Heart left ventricle (tissue), 16 donors: ENCODE measurements at regions not wholly inside any gene's neighbourhood (a gene's known extent, or its start where the extent isn't known, plus 50 kb on each side); places are given as distances from the start of the nearest gene placed in this dataset.

ENCODE experiments used
- ATAC-seq, 4 donors: fragments of 200-7000 bp; cut with Tn5 transposase; one replicate each; pipeline ENCODE4 v1.9.1; 2020 to 2022; ENCODE audit warnings: moderate library complexity in 4 of 4, mild to moderate bottlenecking in 3 of 4, moderate number of reproducible peaks in 1 of 4
- DNase-seq, 5 donors: peaks; one replicate each; pipeline ENCODE4 v3.0.0-alpha.2; 2020
- H3K27ac ChIP-seq, 12 donors: fragments of 200-600 bp; sonication (generic) in 4 of 12; one replicate each; pipeline versions ENCODE4 v1.5.0 to v1.8.0; 2016 to 2022; ENCODE audit warnings: mild to moderate bottlenecking in 2 of 12
- H3K27me3 ChIP-seq, 9 donors: fragments of 200-600 bp; sonication (generic) in 2 of 9; one replicate each; pipeline versions ENCODE4 v1.5.1 to v1.8.0; 2016 to 2022; ENCODE audit warnings: mild to moderate bottlenecking in 3 of 9
- H3K36me3 ChIP-seq, 9 donors: fragments of 200-600 bp; sonication (generic) in 2 of 9; one replicate each; pipeline versions ENCODE4 v1.5.0 to v1.8.0; 2018 to 2022; ENCODE audit warnings: mild to moderate bottlenecking in 2 of 9
- H3K4me1 ChIP-seq, 12 donors: fragments of 200-600 bp; sonication (generic) in 4 of 12; one replicate each; pipeline versions ENCODE4 v1.5.0 to v1.8.0; 2016 to 2022; ENCODE audit warnings: mild to moderate bottlenecking in 3 of 12
- H3K4me3 ChIP-seq, 12 donors: fragments of 200-600 bp; sonication (generic) in 4 of 12; one replicate each; pipeline versions ENCODE4 v1.5.0 to v1.8.0; 2017 to 2022; ENCODE audit warnings: mild to moderate bottlenecking in 9 of 12, moderate library complexity in 4 of 12
- H3K9me3 ChIP-seq, 12 donors: fragments of 200-600 bp; sonication (generic) in 4 of 12; one replicate each; pipeline versions ENCODE4 v1.5.0 to v1.8.0; 2016 to 2022; ENCODE audit warnings: mild to moderate bottlenecking in 1 of 12
- POLR2A ChIP-seq, 2 donors: fragments of 450-650 bp; IDR thresholded peaks; one replicate each; pipeline ENCODE4 v1.6.1; 2017; ENCODE audit warnings: antibody characterized with exemption in 2 of 2, mild to moderate bottlenecking in 2 of 2, moderate library complexity in 2 of 2
- WGBS, 4 donors: extraction: QIAGEN DNeasy Blood & Tissue Kit in 2 of 4; methylation state at CpG; one replicate each; pipeline versions ENCODE4 v1.1.5 to v1.1.7; 2013 to 2018; 5-methylcytosine and 5-hydroxymethylcytosine counted together
- intact Hi-C, 10 donors: fragments of 100-400 bp; cut with DNase I; formaldehyde crosslinking; loops; one replicate each; pipeline versions ENCODE4 v1.11.1 to v1.14.2; 2022
- TF ChIP-seq, protein P1 (sequence below), 12 donors: fragments of 200-600 bp; sonication (generic) in 4 of 12; IDR thresholded peaks; one replicate each; pipeline versions ENCODE4 v1.5.0 to v1.8.0; 2018 to 2022; ENCODE audit warnings: antibody characterized with exemption in 12 of 12, mild to moderate bottlenecking in 5 of 12
- donor health status: ischemic (EF 13 %, LVEDD 7.1; RV severe dilation, severe dysfunction).
- donor health status: healthy with polysubstance abuse.
- donor health status: DM: no; HTN: yes; CAD: no.
- donor health status: DM: no; HTN: no; CAD: no.
- donor health status: ischemic (EF 25% LVEDD 6.9; RV normal size, moderate dysfunction).
- donor health status: ischemic (EF 25% LVEDD 5.7; RV mildly dilated, moderate dysfunction).
- donor health status: healthy.
- donor health status: DM: yes; HTN: yes; CAD: no.
- donor health status: ischemic (EF 35%, LVEDD 5.7; RV mildly dilated, moderate dysfunction).
- donor health status: nonischemic (EF 11% LVEDD 7.7; RV severe dilation, severe dysfunction).
- donor health status: DM: yes; HTN: yes; CAD: no.
- donor health status: PGD.
- donor health status: ischemic (EF 29% LVEDD 5.4; RV normal size, mild dysfunction).
- donor health status: nonischemic (EF 23%, LVEDD 6.1; RV moderate dilation, normal function).

DNA sequence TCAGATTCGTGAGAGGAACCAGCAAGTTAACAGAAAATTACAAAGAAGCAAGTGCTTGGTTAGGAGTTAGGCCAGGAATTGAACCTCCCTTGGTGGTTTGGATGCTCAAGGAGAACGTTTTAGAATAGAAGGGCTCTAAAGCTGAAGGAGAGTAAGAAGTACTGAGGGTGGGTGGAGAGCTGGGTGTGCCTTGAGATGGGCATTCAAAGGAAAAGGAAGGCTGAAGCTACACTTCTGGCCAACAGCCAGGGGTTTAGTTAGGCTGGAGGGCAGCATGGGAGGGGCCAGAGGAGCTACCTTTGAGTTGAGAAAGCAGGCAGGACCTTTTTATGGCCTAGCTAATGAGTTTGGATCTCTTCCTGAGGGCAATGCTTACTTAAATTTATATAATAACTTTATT is 421.2 kb downstream of the CCDC91 start:
- no peaks in the 10 kb centered on the region for H3K36me3 ChIP-seq
- ATAC-seq, result peak in 1 of 4 donors; percentile 10
- intact Hi-C loops, result no loop called here
- H3K27me3 ChIP-seq, result no peaks in the 10 kb centered on the region
- no peak for TF ChIP-seq POLR2A (IDR thresholded peaks at IDR 0.05)
- TF ChIP-seq, protein P1, sequence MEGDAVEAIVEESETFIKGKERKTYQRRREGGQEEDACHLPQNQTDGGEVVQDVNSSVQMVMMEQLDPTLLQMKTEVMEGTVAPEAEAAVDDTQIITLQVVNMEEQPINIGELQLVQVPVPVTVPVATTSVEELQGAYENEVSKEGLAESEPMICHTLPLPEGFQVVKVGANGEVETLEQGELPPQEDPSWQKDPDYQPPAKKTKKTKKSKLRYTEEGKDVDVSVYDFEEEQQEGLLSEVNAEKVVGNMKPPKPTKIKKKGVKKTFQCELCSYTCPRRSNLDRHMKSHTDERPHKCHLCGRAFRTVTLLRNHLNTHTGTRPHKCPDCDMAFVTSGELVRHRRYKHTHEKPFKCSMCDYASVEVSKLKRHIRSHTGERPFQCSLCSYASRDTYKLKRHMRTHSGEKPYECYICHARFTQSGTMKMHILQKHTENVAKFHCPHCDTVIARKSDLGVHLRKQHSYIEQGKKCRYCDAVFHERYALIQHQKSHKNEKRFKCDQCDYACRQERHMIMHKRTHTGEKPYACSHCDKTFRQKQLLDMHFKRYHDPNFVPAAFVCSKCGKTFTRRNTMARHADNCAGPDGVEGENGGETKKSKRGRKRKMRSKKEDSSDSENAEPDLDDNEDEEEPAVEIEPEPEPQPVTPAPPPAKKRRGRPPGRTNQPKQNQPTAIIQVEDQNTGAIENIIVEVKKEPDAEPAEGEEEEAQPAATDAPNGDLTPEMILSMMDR (IDR thresholded peaks at IDR 0.05), result no peak
- WGBS, 4 donors, result 32 to 57% (median 41%) methylated on average over 2 of the region's 2 CpGs
- H3K9me3 ChIP-seq, result peaks cover 0 to 23% (median 14%) of the 10 kb centered on the region in 12 donors
- H3K27ac ChIP-seq, result no peak overlapping the region
- H3K4me3 ChIP-seq, result no peak overlapping the region
- H3K4me1 ChIP-seq, result no peaks in the 10 kb centered on the region
- no peak for DNase-seq

DNA sequence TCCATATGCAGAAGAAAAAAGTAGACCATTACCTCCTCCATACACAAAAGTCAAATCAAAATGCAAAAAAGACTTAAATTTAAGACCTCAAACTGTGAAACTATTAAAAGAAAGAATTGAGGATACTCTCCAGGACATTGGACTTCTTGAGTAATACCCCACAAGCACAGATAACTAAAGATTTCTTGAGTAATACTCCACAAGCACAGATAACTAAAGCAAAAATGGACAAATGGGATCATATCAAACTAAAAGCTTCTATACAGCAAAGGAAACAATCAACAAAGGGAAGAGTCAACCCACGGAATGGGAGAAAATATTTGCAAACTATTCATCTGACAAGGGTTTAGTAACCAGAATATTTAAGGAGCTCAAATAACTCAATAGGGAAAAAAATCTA is 427.9 kb downstream of the CCDC91 start:
- 71 to 81% (median 73%) methylated on average over 1 of the region's 1 CpG for WGBS, 4 donors
- H3K27ac ChIP-seq, result no peak overlapping the region
- ATAC-seq, result no peak

GRCh38 chr12:28618772-28619171 is 428.5 kb downstream of the CCDC91 start:
- WGBS, 4 donors, result 66 to 78% (median 71%) methylated on average over 3 of the region's 3 CpGs
- TF ChIP-seq, protein P1 (IDR thresholded peaks at IDR 0.05), result no peak
- TF ChIP-seq POLR2A (IDR thresholded peaks at IDR 0.05), result no peak
- no peak overlapping the region for H3K4me3 ChIP-seq
- DNase-seq, result no peak
- H3K27ac ChIP-seq, result no peak overlapping the region
- H3K36me3 ChIP-seq, result no peaks in the 10 kb centered on the region
- H3K9me3 ChIP-seq, result peaks cover 0 to 6% (median 0%) of the 10 kb centered on the region in 12 donors
- no peak for ATAC-seq
- intact Hi-C loops, result no loop called here
- H3K27me3 ChIP-seq, result no peaks in the 10 kb centered on the region
- no peaks in the 10 kb centered on the region for H3K4me1 ChIP-seq

More for the DNA sequence above, 427.9 kb downstream of the CCDC91 start:
- H3K36me3 ChIP-seq, result no peaks in the 10 kb centered on the region
- DNase-seq, result no peak
- H3K4me3 ChIP-seq, result no peak overlapping the region
- TF ChIP-seq, protein P1 (IDR thresholded peaks at IDR 0.05), result no peak
- TF ChIP-seq POLR2A (IDR thresholded peaks at IDR 0.05), result no peak
- H3K4me1 ChIP-seq, result no peaks in the 10 kb centered on the region
- no peaks in the 10 kb centered on the region for H3K27me3 ChIP-seq
- H3K9me3 ChIP-seq, result peaks cover 0 to 6% (median 0%) of the 10 kb centered on the region in 12 donors
- intact Hi-C loops, result no loop called here

DNA sequence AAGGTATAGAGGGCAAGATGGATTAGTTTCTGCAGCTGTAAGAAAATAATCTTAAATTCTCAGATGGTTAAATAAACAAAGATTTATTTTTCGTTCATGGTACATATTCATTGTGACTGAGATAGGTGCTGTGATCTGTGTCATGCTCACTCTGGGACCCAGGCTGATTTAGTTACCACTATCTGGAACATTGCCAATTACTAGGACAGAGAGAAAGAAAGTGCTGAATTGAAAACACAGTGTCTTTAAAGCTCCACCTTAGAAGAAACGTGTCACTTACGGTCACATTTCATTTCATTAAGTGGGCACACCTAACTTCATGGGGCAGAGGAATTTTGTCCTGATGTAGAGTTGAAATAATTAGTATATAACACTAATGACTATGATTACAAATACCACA is 430.0 kb downstream of the CCDC91 start:
- intact Hi-C loops, result no loop called here
- peaks cover 0 to 6% (median 0%) of the 10 kb centered on the region in 12 donors for H3K9me3 ChIP-seq
- H3K36me3 ChIP-seq, result no peaks in the 10 kb centered on the region
- DNase-seq (no peak), ATAC-seq (no peak)
- H3K4me3 ChIP-seq, result no peak overlapping the region
- no peaks in the 10 kb centered on the region for H3K27me3 ChIP-seq
- WGBS, 4 donors, result 70 to 76% (median 73%) methylated on average over 3 of the region's 3 CpGs
- TF ChIP-seq, protein P1 (IDR thresholded peaks at IDR 0.05), result no peak
- TF ChIP-seq POLR2A (IDR thresholded peaks at IDR 0.05), result no peak
- no peaks in the 10 kb centered on the region for H3K4me1 ChIP-seq
- no peak overlapping the region for H3K27ac ChIP-seq
